Coronary artery (tissue), 2 donors: ENCODE measurements at regions not wholly inside any gene's neighbourhood (a gene's known extent, or its start where the extent isn't known, plus 50 kb on each side); places are given as distances from the start of the nearest gene placed in this dataset.

ENCODE experiments used
- DNase-seq: peaks from one replicate; pipeline ENCODE4 v3.0.0-alpha.2; 2017; ENCODE audit warnings: low spot score
- H3K27ac ChIP-seq, 2 donors: fragments of 200-600 bp; sonication (generic); one replicate each; pipeline ENCODE4 v1.5.1; 2016 to 2019
- H3K4me3 ChIP-seq: fragments of 200-600 bp; sonication (generic); 2 replicates; pipeline ENCODE4 v1.5.1; 2016; ENCODE audit warnings: mild to moderate bottlenecking, moderate library complexity
- CTCF ChIP-seq: fragments of 200-600 bp; sonication (generic); IDR thresholded peaks from one replicate; pipeline ENCODE4 v1.5.1; 2019; ENCODE audit warnings: antibody characterized with exemption

GRCh38 chr10:8778713-8779112, 724.2 kb downstream of the GATA3 start:
- TF ChIP-seq CTCF = no peak
- Histone ChIP-seq H3K27ac (no peak overlapping the region), H3K4me3 (no peak overlapping the region)
- no peak for DNase-seq

- Histone ChIP-seq H3K27ac (no peak overlapping the region), H3K4me3 (no peak overlapping the region)
- DNase-seq = no peak
- TF ChIP-seq CTCF = no peak
Observed at GRCh38 chr10:8787649-8788048, 733.2 kb downstream of the GATA3 start.

GRCh38 chr10:8790390-8790789, 735.9 kb downstream of the GATA3 start:
- H3K4me3 ChIP-seq = no peak overlapping the region
- no peak for DNase-seq
- no peak for TF ChIP-seq CTCF
- no peak overlapping the region for H3K27ac ChIP-seq

GRCh38 chr10:8794860-8795259, 740.4 kb downstream of the GATA3 start:
- Histone ChIP-seq H3K4me3 (no peak overlapping the region), H3K27ac (no peak overlapping the region)
- TF ChIP-seq CTCF = no peak
- no peak for DNase-seq

- no peak for DNase-seq
- TF ChIP-seq CTCF = no peak
- no peak overlapping the region for H3K27ac ChIP-seq
- no peak overlapping the region for H3K4me3 ChIP-seq
Observed at GRCh38 chr10:8800426-8800825, 745.9 kb downstream of the GATA3 start.

- no peak for DNase-seq
- Histone ChIP-seq H3K27ac (no peak overlapping the region), H3K4me3 (no peak overlapping the region)
- TF ChIP-seq CTCF = no peak
Observed at GRCh38 chr10:8803992-8804391, 749.5 kb downstream of the GATA3 start.

GRCh38 chr10:8810677-8811076, 756.2 kb downstream of the GATA3 start:
- Histone ChIP-seq H3K4me3 (no peak overlapping the region), H3K27ac (no peak overlapping the region)
- DNase-seq = no peak
- no peak for TF ChIP-seq CTCF
